ENCODE measurements at regions not wholly inside any gene's neighbourhood (a gene's known extent, or its start where the extent isn't known, plus 50 kb on each side); places are given as distances from the start of the nearest gene placed in this dataset.
"Not testable (repeated sequence)": the region's sequence is repeated elsewhere in the genome, so short reads cannot be mapped to it uniquely, and the experiment has no call there.

- DNase-seq (ENCODE audit: low spot score) = not testable (repeated sequence)
Measured at GRCh38 chr17:54712798-54713197, 187.9 kb upstream of the TOM1L1 start.

GRCh38 chr17:54718286-54718685 is 182.4 kb upstream of the TOM1L1 start:
- DNase-seq (ENCODE audit: low spot score) = no peak

GRCh38 chr17:54727624-54728023 is 173.0 kb upstream of the TOM1L1 start:
- no peak for DNase-seq (ENCODE audit: low spot score)

GRCh38 chr17:54736573-54736972 is 164.1 kb upstream of the TOM1L1 start:
- DNase-seq (ENCODE audit: low spot score) = no peak

GRCh38 chr17:54738496-54738895 is 162.2 kb upstream of the TOM1L1 start:
- DNase-seq (ENCODE audit: low spot score) = no peak

- no peak for DNase-seq (ENCODE audit: low spot score)
Measured at GRCh38 chr17:54744750-54745149, 155.9 kb upstream of the TOM1L1 start.

GRCh38 chr17:54745239-54745638 is 155.4 kb upstream of the TOM1L1 start:
- DNase-seq (ENCODE audit: low spot score) = no peak

GRCh38 chr17:54745862-54746261 is 154.8 kb upstream of the TOM1L1 start:
- no peak for DNase-seq (ENCODE audit: low spot score)

- DNase-seq (ENCODE audit: low spot score) = no peak
Measured at GRCh38 chr17:54749157-54749556, 151.5 kb upstream of the TOM1L1 start.

GRCh38 chr17:54754560-54754959 is 146.1 kb upstream of the TOM1L1 start:
- no peak for DNase-seq (ENCODE audit: low spot score)

GRCh38 chr17:54760836-54761235 is 139.8 kb upstream of the TOM1L1 start:
- DNase-seq (ENCODE audit: low spot score) = no peak

- DNase-seq (ENCODE audit: low spot score) = no peak
Measured at GRCh38 chr17:54770836-54771235, 129.8 kb upstream of the TOM1L1 start.

- DNase-seq (ENCODE audit: low spot score) = no peak
Measured at GRCh38 chr17:54771409-54771915, 129.2 kb upstream of the TOM1L1 start.

GRCh38 chr17:54780238-54780637 is 120.4 kb upstream of the TOM1L1 start:
- no peak for DNase-seq (ENCODE audit: low spot score)

GRCh38 chr17:54781389-54781788 is 119.3 kb upstream of the TOM1L1 start:
- DNase-seq (ENCODE audit: low spot score) = no peak

- no peak for DNase-seq (ENCODE audit: low spot score)
Measured at GRCh38 chr17:54784305-54784704, 116.3 kb upstream of the TOM1L1 start.

GRCh38 chr17:54785643-54786268 is 114.9 kb upstream of the TOM1L1 start:
- no peak for DNase-seq (ENCODE audit: low spot score)

GRCh38 chr17:54789101-54789880 is 111.4 kb upstream of the TOM1L1 start:
- no peak for DNase-seq (ENCODE audit: low spot score)

GRCh38 chr17:54793271-54793670 is 107.4 kb upstream of the TOM1L1 start:
- no peak for DNase-seq (ENCODE audit: low spot score)

GRCh38 chr17:54795046-54795445 is 105.6 kb upstream of the TOM1L1 start:
- DNase-seq (ENCODE audit: low spot score) = no peak

- no peak for DNase-seq (ENCODE audit: low spot score)
Measured at GRCh38 chr17:54807331-54807730, 93.3 kb upstream of the TOM1L1 start.

- no peak for DNase-seq (ENCODE audit: low spot score)
Measured at GRCh38 chr17:54813896-54814295, 86.8 kb upstream of the TOM1L1 start.

GRCh38 chr17:54814371-54814770 is 86.3 kb upstream of the TOM1L1 start:
- DNase-seq (ENCODE audit: low spot score) = no peak

Data from mucosa of gallbladder (tissue), 1 donor.